Urothelium cell line (cell line): ENCODE measurements at regions not wholly inside any gene's neighbourhood (a gene's known extent, or its start where the extent isn't known, plus 50 kb on each side); places are given as distances from the start of the nearest gene placed in this dataset.

Experiments used
- DNase-seq: peaks from one replicate; pipeline ENCODE4 v3.0.0; 2011; ENCODE audit warnings: low spot score, mixed read lengths
- FAIRE-seq: peaks from 2 replicates; lab custom pipeline; 2011; peaks lifted over from hg19 to GRCh38; lab: Jason Lieb, UNC

- no peak for DNase-seq
- no peak for FAIRE-seq
Measured at GRCh38 chr5:115072266-115073064, 97.2 kb downstream of the TRIM36 start.

GRCh38 chr5:115070737-115071136 is 99.0 kb downstream of the TRIM36 start:
- FAIRE-seq, result no peak
- no peak for DNase-seq

- FAIRE-seq (no peak), DNase-seq (peak; percentile 57)
Measured at GRCh38 chr5:115069087-115069968, 100.4 kb downstream of the TRIM36 start.

GRCh38 chr5:115068239-115069086 is 101.2 kb downstream of the TRIM36 start:
- FAIRE-seq (no peak), DNase-seq (peak; percentile 34)

GRCh38 chr5:115064380-115064779 is 105.3 kb downstream of the TRIM36 start:
- no peak for FAIRE-seq
- no peak for DNase-seq

- DNase-seq (no peak), FAIRE-seq (no peak)
Measured at GRCh38 chr5:115054387-115054951, 115.2 kb downstream of the TRIM36 start.

- FAIRE-seq (peak; percentile 23), DNase-seq (no peak)
Measured at GRCh38 chr5:115052948-115053347, 116.8 kb downstream of the TRIM36 start.

GRCh38 chr5:115050866-115051265 is 118.8 kb downstream of the TRIM36 start:
- DNase-seq (no peak), FAIRE-seq (no peak)

- DNase-seq (peak; percentile 20), FAIRE-seq (no peak)
Measured at GRCh38 chr5:115033861-115034260, 135.8 kb downstream of the TRIM36 start.

GRCh38 chr5:115028557-115028956 is 141.2 kb downstream of the TRIM36 start:
- FAIRE-seq, result no peak
- DNase-seq, result no peak

- DNase-seq (no peak), FAIRE-seq (no peak)
Measured at GRCh38 chr5:115024922-115025321, 144.8 kb downstream of the TRIM36 start.

- FAIRE-seq (no peak), DNase-seq (no peak)
Measured at GRCh38 chr5:115022303-115022702, 147.4 kb downstream of the TRIM36 start.

- no peak for FAIRE-seq
Measured at GRCh38 chr5:115016646-115017045, 153.1 kb downstream of the TRIM36 start.

GRCh38 chr5:114999176-114999575 is 170.5 kb downstream of the TRIM36 start:
- no peak for DNase-seq
- no peak for FAIRE-seq

More at GRCh38 chr5:115016646-115017045, 153.1 kb downstream of the TRIM36 start:
- DNase-seq, result no peak

- FAIRE-seq, result no peak
- DNase-seq, result no peak
Measured at GRCh38 chr5:114989512-114989911, 180.2 kb downstream of the TRIM36 start.

- no peak for FAIRE-seq
Measured at GRCh38 chr5:114988096-114988495, 181.6 kb downstream of the TRIM36 start.

GRCh38 chr5:114984796-114985195 is 184.9 kb downstream of the TRIM36 start:
- DNase-seq (no peak), FAIRE-seq (no peak)

More at GRCh38 chr5:114988096-114988495, 181.6 kb downstream of the TRIM36 start:
- no peak for DNase-seq

GRCh38 chr5:114981111-114981510 is 188.6 kb downstream of the TRIM36 start:
- no peak for FAIRE-seq

GRCh38 chr5:114977979-114978573 is 191.6 kb downstream of the TRIM36 start:
- FAIRE-seq, result no peak

More at GRCh38 chr5:114981111-114981510, 188.6 kb downstream of the TRIM36 start:
- DNase-seq, result no peak

GRCh38 chr5:114969482-114969881 is 200.2 kb downstream of the TRIM36 start:
- no peak for FAIRE-seq

More at GRCh38 chr5:114977979-114978573, 191.6 kb downstream of the TRIM36 start:
- DNase-seq, result no peak

More at GRCh38 chr5:114969482-114969881, 200.2 kb downstream of the TRIM36 start:
- no peak for DNase-seq
